K562 (cell line): ENCODE measurements at regions not wholly inside any gene's neighbourhood (a gene's known extent, or its start where the extent isn't known, plus 50 kb on each side); places are given as distances from the start of the nearest gene placed in this dataset.

Source experiments
- ATAC-seq: fragments of 200-7000 bp; cut with Tn5 transposase; 3 replicates; pipeline ENCODE4 v1.9.1; 2020; ENCODE audit warnings: moderate library complexity
- BruUV-seq: library from RNA; stranded (reverse); fragments of 400-500 nt; replicated peaks from 2 replicates; lab custom pipeline; 2021; lab: Mats Ljungman, UMichigan
- CTCF ChIA-PET: fragments of 300-600 bp; formaldehyde crosslinking; extraction: SDS; loops from one replicate; lab custom pipeline; 2021; ENCODE audit warnings: low intra/inter-chr PET ratio; lab: Yijun Ruan, JAX
- POLR2A ChIA-PET: fragments of 300-600, 350-650 bp; sonication (Branson Sonifier 250); formaldehyde crosslinking; extraction: SDS; loops from one replicate; lab custom pipeline; 2021; ENCODE audit warnings: antibody characterized with exemption, inconsistent platforms; lab: Yijun Ruan, JAX
- DNase-seq, 4 experiments: peaks; one replicate each; pipeline versions ENCODE4 v3.0.0 to v3.0.0-alpha.2; 2011 to 2018; ENCODE audit warnings: low spot score in 3 of 4, mixed read lengths in 3 of 4; ENCODE audit errors: extremely low read depth in 1 of 4
- FAIRE-seq: peaks from 2 replicates; lab custom pipeline; 2011; peaks lifted over from hg19 to GRCh38; lab: Jason Lieb, UNC
- H2AFZ ChIP-seq: 2 replicates; pipeline ENCODE4 v1.6.0; 2011; ENCODE audit warnings: low read depth, low read length, control low read depth, inconsistent platforms
- H3K27ac ChIP-seq: fragments of 200-600 bp; 3 replicates; pipeline ENCODE4 v1.8.0; 2011; ENCODE audit warnings: low read depth, mild to moderate bottlenecking, control low read depth, inconsistent platforms, low read length, moderate library complexity, mixed read lengths; ENCODE audit errors: extremely low read depth
- H3K27me3 ChIP-seq, 2 experiments: fragments of 300-600 bp in 1 of 2; 2 replicates in 1 of 2; 3 replicates in 1 of 2; pipeline versions ENCODE4 v1.6.0 to v1.8.0; 2011; ENCODE audit warnings: inconsistent platforms in 2 of 2, low read length in 2 of 2, mild to moderate bottlenecking in 1 of 2, mixed read lengths in 1 of 2, moderate library complexity in 1 of 2; ENCODE audit not compliant: control insufficient read depth in 2 of 2, insufficient read depth in 2 of 2
- H3K36me3 ChIP-seq: fragments of 300-600 bp; 3 replicates; pipeline ENCODE4 v1.8.0; 2011; ENCODE audit warnings: mild to moderate bottlenecking, low read length, inconsistent platforms; ENCODE audit not compliant: control insufficient read depth, insufficient read depth
- H3K4me1 ChIP-seq, 2 experiments: fragments of 200-600 bp in 1 of 2; replicated peaks in 1 of 2; 2 replicates in 1 of 2; 3 replicates in 1 of 2; pipeline versions ENCODE4 v1.5.1 to v1.8.0; 2011; ENCODE audit warnings: inconsistent platforms in 2 of 2, low read length in 2 of 2, mild to moderate bottlenecking in 1 of 2, mixed read lengths in 1 of 2, moderate library complexity in 1 of 2; ENCODE audit not compliant: control insufficient read depth in 2 of 2, insufficient read depth in 2 of 2
- H3K4me2 ChIP-seq: 2 replicates; pipeline ENCODE4 v1.6.1; 2011; ENCODE audit warnings: low read length, control low read depth, inconsistent platforms, mixed read lengths; ENCODE audit not compliant: insufficient read depth
- H3K4me3 ChIP-seq: fragments of 200-600 bp; sonication (generic), shearing (Covaris generic); 2 replicates; pipeline ENCODE4 v1.5.1; 2016; ENCODE audit warnings: control low read depth, inconsistent platforms
- H3K79me2 ChIP-seq: fragments of 200-600 bp; 3 replicates; pipeline ENCODE4 v1.8.0; 2011; ENCODE audit warnings: low read length, inconsistent platforms; ENCODE audit not compliant: control insufficient read depth, insufficient read depth
- H3K9ac ChIP-seq, 2 experiments: 2 replicates each; pipeline versions ENCODE4 v1.6.0 to v1.6.1; 2011; ENCODE audit warnings: low read depth in 2 of 2, low read length in 2 of 2, control low read depth in 1 of 2, inconsistent platforms in 1 of 2, mild to moderate bottlenecking in 1 of 2, mixed read lengths in 1 of 2; ENCODE audit not compliant: insufficient read depth in 1 of 2
- H3K9me1 ChIP-seq: one replicate; pipeline ENCODE4 v1.6.0; 2011; ENCODE audit warnings: inconsistent platforms, mild to moderate bottlenecking, low read length, moderate library complexity; ENCODE audit not compliant: control insufficient read depth, insufficient read depth
- H3K9me3 ChIP-seq: replicated peaks from 2 replicates; pipeline ENCODE4 v1.5.1; 2011; ENCODE audit warnings: low read depth, low read length, inconsistent platforms; ENCODE audit not compliant: control insufficient read depth, insufficient read depth
- H4K20me1 ChIP-seq: replicated peaks from 2 replicates; pipeline ENCODE4 v1.6.1; 2011; ENCODE audit warnings: low read length, inconsistent platforms, mixed read lengths; ENCODE audit not compliant: control insufficient read depth, insufficient read depth
- CAMTA2 ChIP-seq: fragments of 250-450 bp; sonication (Bioruptor Pico); conservative IDR thresholded peaks from 2 replicates; pipeline ENCODE4 v1.5.1; 2022
- ETS1 ChIP-seq: conservative IDR thresholded peaks from 2 replicates; pipeline ENCODE4 v1.6.1; 2011; ENCODE audit warnings: low read depth, mild to moderate bottlenecking, low read length; ENCODE audit not compliant: control insufficient read depth
- KDM5B ChIP-seq: fragments of 200-600 bp; sonication (generic); IDR thresholded peaks from 2 replicates; pipeline ENCODE4 v1.6.1; 2012; ENCODE audit warnings: low read depth, mild to moderate bottlenecking, moderate library complexity, low read length, control low read depth, inconsistent platforms; ENCODE audit not compliant: insufficient replicate concordance
- ZNF407 ChIP-seq: fragments of 450-650 bp; IDR thresholded peaks from 2 replicates; pipeline ENCODE4 v1.6.1; 2016; ENCODE audit warnings: low read depth
- ZNF655 ChIP-seq: fragments of 250-450 bp; sonication (Bioruptor Pico); IDR thresholded peaks from 2 replicates; pipeline ENCODE4 v1.5.0; 2021
- WGBS: fragments of 100-300 bp; shearing (Covaris generic); methylation state at CpG from one replicate; pipeline ENCODE4 v1.1.6; 2016; ENCODE audit warnings: low coverage, mixed read lengths; ENCODE audit not compliant: insufficient coverage; ENCODE audit errors: missing lambda C conversion rate; 5-methylcytosine and 5-hydroxymethylcytosine counted together
- in situ Hi-C: fragments of 300-500 bp; cut with MboI; formaldehyde crosslinking; loops from 4 replicates; pipeline ENCODE4 v1.15.0; 2018; ENCODE audit warnings: inconsistent platforms, mixed read lengths
- intact Hi-C: fragments of 100-400 bp; cut with micrococcal nuclease; formaldehyde crosslinking; loops from 2 replicates; pipeline ENCODE4 v1.14.2; 2022

GRCh38 chr7:98534493-98534892 lies 82.6 kb upstream of the NPTX2 start:
- no peaks in the 10 kb centered on the region for H3K79me2 ChIP-seq
- peaks cover 5 to 27% of the 10 kb centered on the region in 2 experiments; a peak in 3 of 5 replicates for H3K27me3 ChIP-seq
- H2AFZ ChIP-seq, result no peak overlapping the region
- no peak for DNase-seq
- H3K9me1 ChIP-seq, result no peaks in the 10 kb centered on the region
- POLR2A ChIA-PET, result no interaction called here
- TF ChIP-seq KDM5B, result no peak
- TF ChIP-seq ETS1, result no peak
- TF ChIP-seq ZNF655 (CRISPR knock-in tag), result no peak
- no peak for TF ChIP-seq ZNF407
- no peak for TF ChIP-seq CAMTA2
- TF ChIP-seq, all 486 proteins: peak for 0
- H3K4me2 ChIP-seq, result no peak overlapping the region
- in situ Hi-C loops (no loop called here), intact Hi-C loops (no loop called here)
- H3K4me1 ChIP-seq, result no peaks in the 10 kb centered on the region
- H3K9ac ChIP-seq, result no peak overlapping the region
- BruUV-seq, result no TSS peak
- H3K36me3 ChIP-seq, result no peaks in the 10 kb centered on the region
- H3K4me3 ChIP-seq, result no peak overlapping the region
- CTCF ChIA-PET, result no interaction called here
- no peak overlapping the region for H3K27ac ChIP-seq
- ATAC-seq (no peak), FAIRE-seq (no peak)
- no peaks in the 10 kb centered on the region for H4K20me1 ChIP-seq
- 4% methylated on average over 7 of the region's 7 CpGs for WGBS
- H3K9me3 ChIP-seq, result no peaks in the 10 kb centered on the region
